Stimulated activated CD4-positive, alpha-beta T cell treated with anti-CD3 and anti-CD28 coated beads, Interleukin-2, amount 100 ng/mL, for 48 hours (primary cell): ENCODE measurements at regions not wholly inside any gene's neighbourhood (a gene's known extent, or its start where the extent isn't known, plus 50 kb on each side); places are given as distances from the start of the nearest gene placed in this dataset.

Source experiments
- DNase-seq, 2 donors: peaks; one replicate each; pipeline ENCODE4 v3.0.0-alpha.2; 2020

DNA sequence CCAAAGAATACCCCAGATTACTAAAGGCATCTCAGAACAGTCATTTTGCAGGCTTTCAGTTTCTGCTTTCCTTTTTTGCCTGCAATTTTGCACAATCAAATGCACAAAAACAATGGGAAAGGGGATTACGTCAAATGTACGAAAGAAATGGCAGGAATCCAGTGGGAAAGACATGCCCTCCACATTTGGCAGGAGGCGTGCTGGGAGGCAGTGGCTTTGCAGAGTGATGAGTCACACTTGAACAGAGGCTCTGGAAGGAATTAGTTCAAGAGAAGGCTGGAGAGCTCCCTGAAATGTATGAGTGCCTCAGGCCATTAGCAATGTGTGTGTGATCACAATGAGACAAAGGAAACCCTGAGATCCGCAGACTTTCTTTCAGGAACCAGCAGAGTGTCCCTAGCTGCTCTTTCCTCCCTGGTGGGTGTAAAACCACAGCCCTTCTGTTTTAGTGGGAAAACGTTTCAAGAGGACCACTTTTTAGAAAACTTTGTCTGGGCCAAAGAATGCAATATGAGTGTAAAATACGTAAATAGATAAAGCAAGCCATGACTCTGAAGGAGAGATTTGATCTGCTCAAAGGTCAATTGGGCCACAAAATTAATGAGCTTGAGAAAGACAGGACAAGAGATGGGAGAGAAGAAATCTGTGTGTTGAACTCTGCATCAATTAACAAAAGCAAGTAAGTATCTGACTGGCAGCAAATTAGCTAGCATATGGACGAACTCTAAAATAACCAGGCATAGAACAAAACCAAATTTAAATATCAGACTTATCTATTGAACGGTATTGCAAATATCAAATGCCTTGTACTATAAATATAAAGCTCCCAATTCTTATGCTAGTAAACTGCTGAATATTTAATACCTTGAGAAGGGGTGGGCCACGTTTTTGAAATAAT is 155.4 kb upstream of the PDE3A start:
- no peak for DNase-seq

DNA sequence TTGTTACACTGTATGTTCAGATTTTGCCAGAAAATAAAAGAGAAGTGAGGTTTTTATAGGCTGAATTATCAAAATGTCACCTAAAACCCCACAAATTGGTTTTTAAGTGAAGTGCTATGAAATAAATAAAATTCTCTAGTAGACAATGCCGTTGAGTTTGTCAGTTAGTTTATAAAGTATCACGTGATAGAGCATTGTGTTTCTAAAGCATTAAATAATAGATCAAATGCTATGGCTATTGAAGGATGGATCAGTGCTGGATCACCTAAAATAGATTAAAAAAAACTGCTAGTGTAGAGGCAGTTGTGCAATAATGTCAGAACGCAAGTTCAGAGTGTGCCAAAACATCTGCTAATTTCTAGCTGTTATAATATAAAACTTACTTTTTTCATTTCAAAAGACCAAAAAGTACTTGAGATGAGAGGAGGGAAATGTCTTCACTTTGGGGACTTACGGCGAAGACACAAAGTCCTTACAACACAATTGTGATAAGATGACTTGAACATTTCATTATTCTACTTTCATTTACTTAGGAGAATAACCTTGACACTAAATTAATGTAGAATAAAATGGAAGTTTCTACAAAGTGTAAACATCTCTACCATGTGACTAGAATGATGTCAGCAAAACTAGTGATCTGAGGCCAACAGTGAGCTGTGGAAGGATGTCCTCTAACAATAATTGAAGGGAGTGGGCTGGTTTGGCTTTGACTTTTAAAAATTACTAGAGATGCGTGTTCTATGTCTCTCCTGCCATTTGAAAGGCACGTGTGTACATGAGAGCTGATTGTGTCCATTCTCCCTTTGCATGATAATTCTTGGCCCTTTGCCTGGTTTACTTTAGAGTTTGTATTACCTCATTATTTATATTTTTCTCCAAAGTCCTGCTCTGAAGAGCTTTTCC is 154.4 kb upstream of the PDE3A start:
- DNase-seq, result no peak

DNA sequence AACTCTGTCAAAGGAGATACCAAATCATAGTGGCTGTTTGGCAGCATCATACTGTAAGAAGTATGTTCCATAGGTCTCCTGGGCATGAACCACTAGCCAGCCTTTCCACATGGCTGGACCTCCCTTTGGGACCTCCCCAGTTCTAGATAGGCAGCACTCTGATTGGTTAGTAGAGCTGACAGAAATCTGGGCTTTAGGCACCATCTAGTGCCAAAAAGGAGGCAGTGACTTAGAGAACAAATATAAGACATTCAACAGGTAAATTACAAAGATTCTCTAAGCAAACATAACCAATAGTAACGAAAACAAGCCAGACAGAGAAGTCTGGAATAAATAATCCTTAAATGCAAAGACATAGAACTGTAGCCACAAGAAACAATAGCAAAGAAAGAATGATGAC is 148.0 kb upstream of the PDE3A start:
- no peak for DNase-seq

DNA sequence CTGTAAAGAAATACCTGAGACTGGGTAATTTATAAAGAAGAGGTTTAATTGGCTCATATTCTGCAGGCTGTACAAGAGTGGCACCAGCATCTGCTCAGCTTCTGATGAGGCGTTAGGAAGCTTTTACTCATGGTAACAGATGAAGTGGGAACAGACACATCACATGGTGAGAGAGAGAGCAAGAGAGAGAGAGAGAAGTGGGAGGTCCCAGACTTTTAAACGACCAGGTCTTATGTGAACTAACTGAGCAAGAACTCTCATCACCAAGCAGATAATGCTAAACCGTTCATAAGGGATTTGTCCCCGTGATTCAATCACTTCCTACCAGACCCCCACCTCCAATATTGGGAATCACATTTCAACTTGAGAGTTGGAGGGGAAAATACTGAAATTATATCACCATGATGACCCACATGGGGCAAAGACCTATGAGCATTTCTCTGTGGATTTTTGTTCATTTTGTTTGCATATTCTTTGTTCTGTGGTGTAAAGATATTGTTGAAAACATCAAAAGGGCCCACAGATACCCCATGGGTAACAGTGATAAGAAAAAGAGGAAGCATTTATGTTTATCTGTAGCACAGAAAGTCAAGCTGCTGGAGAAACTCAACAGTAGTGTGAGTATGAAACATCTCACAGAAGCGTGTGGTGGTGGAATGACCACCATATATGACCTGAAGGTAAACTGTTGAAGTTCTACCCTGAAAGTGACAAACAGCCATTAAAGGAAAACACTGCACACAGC is 135.2 kb upstream of the PDE3A start:
- no peak for DNase-seq

DNA sequence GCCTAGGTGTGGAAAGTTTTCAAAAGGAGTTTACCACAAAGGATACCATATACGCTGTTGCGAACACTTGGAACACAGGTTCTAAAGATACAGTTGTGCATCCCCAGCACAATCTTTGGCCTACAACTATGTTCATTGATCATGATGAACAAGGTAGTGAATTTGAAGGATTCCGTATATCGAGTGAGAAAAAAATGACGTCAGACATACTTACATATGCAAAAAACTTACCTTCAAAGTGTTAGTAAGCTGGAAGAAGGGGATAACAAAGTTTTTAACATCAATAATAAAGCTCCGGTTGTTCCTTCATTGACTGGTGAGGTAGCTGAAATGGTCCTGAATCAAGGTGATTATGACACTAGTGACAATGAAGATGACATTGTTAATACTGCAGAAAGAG is 133.9 kb upstream of the PDE3A start:
- no peak for DNase-seq

DNA sequence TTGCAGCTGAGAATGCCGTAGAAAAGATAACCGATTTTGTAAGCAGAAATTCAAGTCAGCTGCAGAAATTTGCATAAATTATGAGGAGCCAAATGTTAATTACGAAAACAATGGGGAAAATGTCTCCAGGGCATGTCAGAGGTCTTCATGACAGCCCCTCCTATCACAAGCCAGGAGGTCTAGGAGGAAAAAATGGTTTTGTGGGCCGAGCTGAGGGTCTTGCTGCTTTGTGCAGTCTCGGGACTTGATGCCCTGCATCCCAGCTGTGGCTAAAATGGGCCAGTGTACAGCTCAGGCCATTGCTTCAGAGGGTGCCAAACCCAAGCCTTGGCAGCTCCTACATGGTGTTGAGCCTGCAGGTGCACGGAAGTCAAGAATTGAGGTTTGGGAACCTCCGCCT is 131.2 kb upstream of the PDE3A start:
- DNase-seq, result no peak

DNA sequence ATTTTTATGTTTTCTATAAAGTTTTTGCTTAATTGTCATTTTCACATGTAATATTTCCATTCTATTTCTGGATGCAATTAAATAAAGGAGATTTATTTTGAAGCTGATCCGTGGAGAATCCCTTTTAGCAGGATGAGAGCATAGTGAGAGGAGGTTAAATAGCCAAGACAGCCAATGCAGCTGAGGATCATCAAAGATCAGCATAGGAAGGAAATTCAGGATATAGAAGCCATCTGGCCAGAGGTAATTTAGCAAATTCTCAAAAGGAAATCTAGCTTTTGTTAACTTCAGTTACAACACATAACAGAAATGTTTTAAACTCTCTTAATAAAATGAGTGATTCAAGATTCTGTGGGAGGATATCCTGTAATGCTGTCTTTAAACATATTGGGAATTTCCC is 122.8 kb upstream of the PDE3A start:
- no peak for DNase-seq

DNA sequence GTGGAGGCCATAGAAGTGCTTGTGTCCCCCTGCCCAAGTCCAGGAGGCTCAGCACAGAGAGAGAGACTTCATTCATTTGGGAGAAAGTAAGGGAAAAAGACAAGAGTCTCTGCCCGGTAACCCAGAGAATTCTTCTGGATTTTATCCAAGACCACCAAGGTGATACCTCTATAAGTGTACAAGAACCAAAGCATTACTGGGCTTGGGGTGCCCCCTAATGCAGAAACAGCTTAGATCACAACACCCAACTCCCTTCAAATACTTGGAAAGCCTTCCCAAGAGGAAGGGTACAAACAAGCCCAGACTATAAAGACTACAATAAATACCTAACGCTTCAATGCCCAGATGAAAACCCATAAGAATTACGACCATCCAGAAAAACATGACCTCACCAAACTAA is 119.7 kb upstream of the PDE3A start:
- no peak for DNase-seq

DNA sequence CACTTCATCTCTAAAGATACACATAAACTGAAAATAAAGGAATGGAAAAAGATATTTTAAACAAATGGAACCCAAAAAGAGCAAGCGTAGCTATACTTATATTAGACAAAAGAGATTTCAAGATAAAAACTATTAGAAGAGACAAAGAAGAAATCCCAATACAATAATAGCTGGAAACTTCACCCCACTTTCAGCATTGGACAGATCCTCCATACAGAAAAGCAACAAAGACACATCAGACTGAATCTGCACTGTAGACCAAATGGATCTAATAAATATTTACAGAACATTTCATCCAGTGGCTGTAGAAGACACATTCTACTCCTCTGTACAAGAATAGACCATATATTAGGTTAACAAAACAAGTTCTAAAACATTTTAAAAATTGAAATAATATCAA is 117.6 kb upstream of the PDE3A start:
- DNase-seq, result no peak

DNA sequence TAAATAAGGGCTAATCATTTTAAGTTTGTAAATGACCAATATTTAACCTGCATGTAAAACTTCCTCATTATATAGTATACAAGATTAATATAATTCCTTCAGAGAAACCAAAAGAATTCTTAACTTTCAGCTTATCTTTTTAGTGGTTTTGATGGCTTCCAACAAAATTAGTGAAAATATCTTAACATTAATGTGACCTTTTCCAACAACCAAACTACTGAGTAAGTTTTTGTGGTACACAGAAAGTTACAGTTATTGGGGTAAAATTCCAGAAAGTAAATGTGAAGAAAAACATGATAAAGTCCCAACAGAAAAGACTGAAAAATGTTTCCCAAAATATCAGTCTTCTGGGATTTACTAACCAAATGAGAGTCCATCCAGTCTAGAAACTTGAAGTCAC is 111.0 kb upstream of the PDE3A start:
- DNase-seq, result no peak

DNA sequence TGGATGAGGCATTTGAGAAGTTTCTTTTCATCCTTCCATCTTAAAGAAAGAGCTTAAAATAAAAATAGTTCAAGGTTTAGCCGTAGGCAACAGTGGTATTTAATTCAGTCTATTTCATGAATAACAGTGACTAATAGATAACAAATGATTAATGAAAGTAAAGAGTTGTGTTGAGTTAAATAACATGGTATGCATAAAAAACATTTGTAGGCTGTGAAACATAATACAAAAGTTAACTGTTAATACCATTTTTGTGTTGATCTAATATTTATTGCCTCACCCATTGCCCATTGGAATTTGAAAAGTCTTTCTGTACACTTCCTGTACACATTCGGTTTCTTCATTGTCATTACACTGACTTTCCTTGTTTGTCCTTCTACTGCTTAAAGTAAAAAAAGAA is 108.6 kb upstream of the PDE3A start:
- no peak for DNase-seq

DNA sequence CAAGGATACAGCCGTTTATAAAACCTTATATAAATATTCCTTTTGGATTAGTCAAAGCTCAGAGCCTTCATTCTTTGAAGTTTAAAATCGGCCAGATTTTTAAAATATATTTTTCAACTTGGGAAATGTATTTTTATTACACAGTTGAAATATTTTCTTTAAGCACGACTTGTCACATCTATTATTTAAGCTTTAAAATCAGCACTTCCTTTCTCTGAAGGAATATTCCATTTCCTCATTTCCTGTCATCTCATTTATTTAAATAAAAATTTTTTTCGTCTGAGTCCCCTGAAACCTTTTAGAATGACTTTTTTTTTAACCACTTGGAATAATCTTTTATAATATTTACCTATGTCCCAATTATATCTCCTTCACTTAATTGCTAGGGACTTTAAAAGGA is 107.5 kb upstream of the PDE3A start:
- DNase-seq, result no peak

DNA sequence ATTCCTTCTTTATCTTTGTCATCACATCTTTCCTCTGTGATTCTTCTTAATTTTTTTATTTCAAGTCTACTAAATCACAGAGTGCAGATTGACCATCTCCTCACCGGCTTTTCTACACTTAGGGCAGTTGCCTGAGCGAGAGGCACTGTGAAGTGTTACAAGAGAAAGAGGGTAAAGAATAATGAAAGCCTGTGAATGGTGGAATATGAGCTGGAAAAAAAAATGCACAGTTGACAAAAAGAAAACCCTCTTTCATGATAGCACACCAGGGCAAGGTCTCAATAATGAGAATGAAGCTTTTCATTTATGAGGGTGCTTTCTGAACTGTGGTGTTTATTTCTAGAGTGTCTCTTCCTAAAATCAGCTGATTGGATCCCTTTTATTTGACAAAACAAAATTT is 106.2 kb upstream of the PDE3A start:
- no peak for DNase-seq

DNA sequence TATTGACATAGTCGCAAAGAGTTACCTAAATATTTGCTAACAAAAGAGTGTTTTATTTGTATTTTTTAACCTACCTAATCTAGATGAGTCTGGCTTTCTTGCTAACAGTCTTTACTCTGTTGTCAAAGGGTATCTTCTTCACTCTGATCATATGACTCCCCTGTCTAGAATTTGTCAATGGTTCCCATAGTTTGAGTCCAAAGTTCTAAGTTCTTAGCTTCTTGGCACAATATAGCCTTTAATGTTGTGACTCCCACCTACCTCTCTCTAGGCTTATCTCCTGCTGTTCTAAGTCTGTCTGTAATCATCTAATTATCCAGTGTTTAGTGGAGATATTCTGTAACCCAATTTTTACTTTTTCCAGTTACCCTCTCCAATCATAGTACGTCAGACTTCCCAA is 104.3 kb upstream of the PDE3A start:
- DNase-seq, result no peak

DNA sequence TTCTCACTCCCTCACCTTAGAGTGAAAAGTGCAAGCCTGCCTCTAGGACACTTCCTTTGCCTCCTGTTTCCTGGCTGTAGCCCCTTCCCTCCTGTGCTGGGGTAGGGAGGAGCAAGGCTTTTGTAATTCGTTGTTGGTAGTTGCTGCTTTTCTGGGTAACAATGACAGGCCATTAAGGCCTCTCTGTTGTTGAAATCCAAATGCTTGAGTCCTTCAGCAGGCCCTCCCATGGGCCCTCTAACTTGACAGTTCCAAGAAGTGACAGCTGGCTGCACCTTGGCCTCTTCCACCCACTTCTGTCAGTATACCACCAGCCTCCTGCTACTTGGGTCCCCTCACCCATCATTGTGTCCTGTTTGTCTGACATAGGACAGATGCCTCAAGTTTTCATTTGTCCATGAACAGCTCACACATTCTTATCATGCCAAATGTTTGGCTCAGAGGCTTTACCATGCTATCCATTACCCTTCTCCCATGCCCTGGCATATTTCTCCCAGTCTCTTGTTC is 103.7 kb upstream of the PDE3A start:
- no peak for DNase-seq

DNA sequence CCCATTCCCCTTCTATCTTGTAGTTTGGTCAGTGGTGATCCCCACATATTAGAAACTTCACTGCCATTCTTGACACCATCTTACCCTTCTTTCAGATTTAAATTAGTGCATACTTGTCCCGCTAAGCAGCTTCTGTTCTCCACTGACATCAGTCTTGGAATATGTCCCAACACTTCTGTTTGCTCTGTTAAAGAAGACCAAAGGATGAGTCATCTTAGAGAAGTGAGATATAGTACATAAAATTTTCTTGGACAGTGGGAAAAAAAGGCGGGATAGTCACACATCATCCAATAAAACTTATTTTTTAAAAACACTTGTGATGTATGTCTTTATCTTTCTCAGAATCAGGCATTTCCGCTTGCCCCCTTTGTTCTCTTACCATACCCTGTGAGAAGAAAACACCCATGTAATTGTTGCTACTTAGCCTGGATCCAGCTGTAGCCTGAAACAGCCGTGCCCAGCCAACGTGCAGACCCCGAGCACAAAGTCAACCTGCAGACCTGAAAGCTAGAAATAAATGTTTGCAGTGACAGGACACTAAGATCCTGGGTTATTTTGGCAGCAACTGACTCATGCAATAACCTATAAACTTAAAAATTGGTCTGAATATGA is 100.1 kb upstream of the PDE3A start:
- DNase-seq, result no peak

DNA sequence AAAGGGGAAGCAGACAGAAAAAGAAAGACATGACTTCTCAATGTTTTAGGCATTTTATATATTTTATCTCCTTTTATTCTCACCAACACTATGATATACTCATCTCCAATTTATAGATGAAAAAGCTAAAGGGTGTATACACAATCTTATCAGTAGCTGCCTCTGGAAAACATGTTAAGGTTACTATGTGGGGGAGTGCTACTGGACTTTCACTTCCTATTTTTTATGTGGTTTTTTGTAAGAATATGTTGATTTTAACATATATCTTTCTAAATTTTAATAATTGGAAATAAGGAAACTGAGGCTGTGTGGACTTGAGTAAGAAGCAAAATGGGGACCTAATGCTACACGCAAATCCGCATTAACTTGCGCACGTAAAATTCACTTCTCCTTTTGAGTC is 99.6 kb upstream of the PDE3A start:
- no peak for DNase-seq

DNA sequence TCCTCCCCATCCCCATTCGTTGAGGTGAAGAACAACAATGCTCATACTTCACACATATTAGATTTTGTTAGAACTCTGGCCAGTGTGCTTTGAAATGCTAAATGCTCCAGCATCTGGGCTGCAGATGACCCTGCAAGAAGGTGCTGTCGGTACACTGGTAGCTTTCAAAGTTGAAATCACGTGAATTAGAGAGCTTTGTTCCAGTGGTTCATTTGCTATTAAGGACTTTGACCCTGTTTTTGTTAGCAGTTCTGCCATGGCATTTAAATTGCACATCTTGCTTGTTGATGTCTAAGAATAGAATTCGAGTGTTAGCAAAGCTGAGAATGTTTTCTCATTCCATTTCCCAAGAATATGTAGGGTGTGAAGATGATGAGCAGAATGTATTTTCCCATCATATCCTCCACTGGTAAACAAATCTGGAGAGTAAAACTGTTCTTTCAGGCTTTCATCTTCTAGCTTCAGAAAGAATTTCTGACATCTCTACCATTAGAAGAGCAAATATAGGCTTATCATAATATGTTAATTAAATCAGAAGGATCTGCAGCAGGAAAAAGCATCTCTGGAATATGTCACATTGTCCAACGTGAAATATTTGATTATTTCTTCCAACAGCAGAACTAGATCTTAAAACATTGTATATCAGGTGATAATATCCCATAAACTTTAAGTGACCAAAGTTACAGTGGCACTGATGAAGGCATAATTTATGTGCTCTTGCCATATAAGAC is 98.8 kb upstream of the PDE3A start:
- DNase-seq, result no peak

DNA sequence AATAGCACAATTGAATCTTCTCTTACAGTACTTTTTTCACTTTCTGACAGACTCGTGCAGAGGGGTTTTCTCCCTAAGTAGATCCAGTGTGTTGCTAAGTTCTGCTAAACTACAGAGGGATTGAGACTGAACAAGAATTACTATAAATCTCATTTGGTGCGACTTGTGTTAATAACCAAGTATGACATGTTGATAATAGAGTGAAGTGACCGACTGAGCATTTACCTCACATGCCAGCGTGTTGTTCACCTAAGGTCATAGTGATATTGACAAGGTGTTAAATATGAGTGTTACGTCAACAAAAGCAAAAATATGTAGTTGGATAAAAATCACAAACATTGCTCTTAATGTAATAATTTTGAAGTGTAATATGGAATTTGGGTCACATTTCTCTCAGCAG is 97.8 kb upstream of the PDE3A start:
- DNase-seq, result no peak

DNA sequence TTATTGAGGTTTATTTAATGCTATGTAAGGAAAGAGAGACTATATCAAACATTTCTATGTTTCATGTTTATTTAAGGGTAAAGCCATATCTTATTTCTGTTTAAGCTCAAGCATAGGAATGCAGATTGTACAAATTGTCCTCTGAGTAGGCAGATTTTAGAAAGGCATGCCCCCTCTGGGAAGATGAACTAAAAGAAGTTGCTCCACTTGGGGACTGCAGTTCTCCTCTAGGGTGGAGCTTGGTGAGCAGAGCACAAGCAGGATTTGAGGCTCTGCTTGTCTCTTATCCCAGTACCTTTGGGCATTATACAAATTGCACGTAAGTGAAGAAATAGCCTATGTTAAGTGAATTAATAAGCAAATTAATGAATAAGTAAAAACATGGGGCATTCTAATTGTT is 96.2 kb upstream of the PDE3A start:
- DNase-seq, result no peak

DNA sequence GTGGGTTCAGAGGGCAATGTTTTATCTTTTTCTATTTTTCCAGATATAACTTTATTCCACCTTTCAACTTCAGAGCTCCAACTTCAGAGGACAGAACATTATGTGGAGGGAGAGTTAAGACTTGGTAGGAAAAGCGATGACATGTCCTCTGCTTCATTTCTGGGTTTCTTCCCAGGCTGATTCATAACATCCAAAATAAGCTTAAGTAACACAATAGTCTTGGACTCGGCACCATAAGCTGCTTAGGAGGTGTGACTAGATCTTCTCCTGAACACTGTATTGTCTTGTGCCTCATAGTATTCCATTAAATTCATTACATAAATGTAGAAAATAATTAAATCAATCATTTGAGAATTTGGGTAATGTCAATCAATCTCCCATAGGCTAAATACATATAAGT is 95.5 kb upstream of the PDE3A start:
- no peak for DNase-seq

DNA sequence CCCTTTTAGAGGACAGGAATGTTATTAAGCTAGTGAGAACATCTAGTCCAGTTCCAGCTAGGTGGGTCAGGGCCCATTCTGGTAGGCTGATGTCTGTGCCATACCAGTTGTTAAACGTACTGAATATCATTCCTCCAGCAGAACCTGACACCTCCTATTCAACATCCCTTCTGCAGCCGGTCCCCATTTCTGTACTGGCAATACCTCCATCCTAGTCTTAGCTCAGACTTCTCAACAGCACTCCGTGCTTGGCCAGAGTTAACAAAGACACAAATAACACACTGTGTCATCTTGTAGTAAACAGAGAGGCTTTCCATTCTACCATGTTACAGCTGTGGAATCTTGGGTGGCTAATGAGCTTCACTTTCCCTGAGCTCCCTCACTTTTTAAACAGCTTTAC is 94.3 kb upstream of the PDE3A start:
- DNase-seq, result no peak
